Endothelial cell (in vitro differentiated cells): ENCODE measurements at regions not wholly inside any gene's neighbourhood (a gene's known extent, or its start where the extent isn't known, plus 50 kb on each side); places are given as distances from the start of the nearest gene placed in this dataset.

Experiments
- DNase-seq: peaks from one replicate; pipeline ENCODE4 v3.0.0; 2021; ENCODE audit warnings: low spot score
- H3K27ac Mint-ChIP-seq: one replicate; pipeline ENCODE4 v1.8.0; 2021; ENCODE audit warnings: mixed read lengths, inconsistent platforms; ENCODE audit not compliant: unreplicated experiment
- H3K27me3 Mint-ChIP-seq: one replicate; pipeline ENCODE4 v1.8.0; 2021; ENCODE audit warnings: mild to moderate bottlenecking, moderate library complexity, mixed read lengths, inconsistent platforms; ENCODE audit not compliant: unreplicated experiment
- H3K36me3 Mint-ChIP-seq: one replicate; pipeline ENCODE4 v1.8.0; 2021; ENCODE audit warnings: mild to moderate bottlenecking, low read depth, mixed read lengths, inconsistent platforms; ENCODE audit not compliant: unreplicated experiment
- H3K4me1 Mint-ChIP-seq: one replicate; pipeline ENCODE4 v1.8.0; 2021; ENCODE audit warnings: mild to moderate bottlenecking, mixed read lengths, inconsistent platforms; ENCODE audit not compliant: unreplicated experiment
- H3K4me3 Mint-ChIP-seq: one replicate; pipeline ENCODE4 v1.8.0; 2021; ENCODE audit warnings: mild to moderate bottlenecking, mixed read lengths, inconsistent platforms; ENCODE audit not compliant: unreplicated experiment
- H3K9me3 Mint-ChIP-seq: one replicate; pipeline ENCODE4 v1.8.0; 2021; ENCODE audit warnings: mixed read lengths, inconsistent platforms; ENCODE audit not compliant: unreplicated experiment
- CTCF ChIP-seq: fragments of 200-600 bp; sonication (generic); IDR thresholded peaks from one replicate; pipeline ENCODE4 v1.5.0; 2021; ENCODE audit warnings: antibody characterized with exemption; ENCODE audit not compliant: unreplicated experiment

GRCh38 chr9:88234114-88234513 is 95.8 kb upstream of the SPATA31C2 start:
- Mint-ChIP-seq H3K4me1 (no peaks in the 10 kb centered on the region), H3K27ac (no peak overlapping the region), H3K36me3 (no peaks in the 10 kb centered on the region), H3K9me3 (no peaks in the 10 kb centered on the region), H3K27me3 (no peaks in the 10 kb centered on the region), H3K4me3 (no peak overlapping the region)
- no peak for DNase-seq
- no peak for TF ChIP-seq CTCF

- TF ChIP-seq CTCF, result no peak
- no peaks in the 10 kb centered on the region for H3K4me1 Mint-ChIP-seq
Measured at GRCh38 chr9:88233091-88233490, 94.8 kb upstream of the SPATA31C2 start.

GRCh38 chr9:88230612-88231011 is 92.3 kb upstream of the SPATA31C2 start:
- no peaks in the 10 kb centered on the region for H3K9me3 Mint-ChIP-seq
- no peak for TF ChIP-seq CTCF
- H3K4me1 Mint-ChIP-seq, result no peaks in the 10 kb centered on the region
- H3K27me3 Mint-ChIP-seq, result no peaks in the 10 kb centered on the region
- no peak overlapping the region for H3K4me3 Mint-ChIP-seq
- H3K36me3 Mint-ChIP-seq, result no peaks in the 10 kb centered on the region
- DNase-seq, result no peak
- no peak overlapping the region for H3K27ac Mint-ChIP-seq

More at GRCh38 chr9:88233091-88233490, 94.8 kb upstream of the SPATA31C2 start:
- no peak overlapping the region for H3K27ac Mint-ChIP-seq
- no peaks in the 10 kb centered on the region for H3K9me3 Mint-ChIP-seq
- no peaks in the 10 kb centered on the region for H3K36me3 Mint-ChIP-seq
- DNase-seq, result no peak
- H3K27me3 Mint-ChIP-seq, result no peaks in the 10 kb centered on the region
- no peak overlapping the region for H3K4me3 Mint-ChIP-seq

GRCh38 chr9:88229434-88229833 is 91.2 kb upstream of the SPATA31C2 start:
- Mint-ChIP-seq H3K4me1 (no peaks in the 10 kb centered on the region), H3K9me3 (no peaks in the 10 kb centered on the region), H3K27ac (no peak overlapping the region), H3K4me3 (no peak overlapping the region), H3K27me3 (no peaks in the 10 kb centered on the region), H3K36me3 (no peaks in the 10 kb centered on the region)
- no peak for DNase-seq
- TF ChIP-seq CTCF, result no peak

- no peak for DNase-seq
- Mint-ChIP-seq H3K4me1 (peaks cover 3% of the 10 kb centered on the region), H3K27me3 (no peaks in the 10 kb centered on the region), H3K4me3 (no peak overlapping the region), H3K36me3 (no peaks in the 10 kb centered on the region), H3K9me3 (no peaks in the 10 kb centered on the region), H3K27ac (no peak overlapping the region)
- no peak for TF ChIP-seq CTCF
Measured at GRCh38 chr9:88224938-88225337, 86.7 kb upstream of the SPATA31C2 start.
